ENCODE measurements at regions not wholly inside any gene's neighbourhood (a gene's known extent, or its start where the extent isn't known, plus 50 kb on each side); places are given as distances from the start of the nearest gene placed in this dataset.

GRCh38 chr15:31869686-31870307 lies 160.5 kb upstream of the CHRNA7 start:
- TF ChIP-seq ZNF777 (tag by site-specific recombination; IDR thresholded peaks at IDR 0.05; ENCODE audit: borderline replicate concordance) (no peak), ZNF274 (IDR thresholded peaks at IDR 0.05; ENCODE audit: low read length) (no peak), ZNF274 (tag by site-specific recombination; IDR thresholded peaks at IDR 0.05; ENCODE audit: borderline replicate concordance) (no peak), CTCF (tag by site-specific recombination; IDR thresholded peaks at IDR 0.05) (no peak), ZBTB26 (tag by site-specific recombination; optimal IDR thresholded peaks at IDR 0.05) (peak; percentile 12), ZNF571 (tag by site-specific recombination; IDR thresholded peaks at IDR 0.05) (no peak), ZBTB1 (tag by site-specific recombination; IDR thresholded peaks at IDR 0.05) (no peak), EGR2 (tag by site-specific recombination; IDR thresholded peaks at IDR 0.05; ENCODE audit: low read depth) (no peak), ZNF423 (tag by site-specific recombination; IDR thresholded peaks at IDR 0.05) (no peak), RBAK (tag by site-specific recombination; IDR thresholded peaks at IDR 0.05) (no peak)

Data from HEK293 (cell line).